GM18861 (cell line): ENCODE measurements at regions not wholly inside any gene's neighbourhood (a gene's known extent, or its start where the extent isn't known, plus 50 kb on each side); places are given as distances from the start of the nearest gene placed in this dataset.

Source experiments
- ATAC-seq: cut with Tn5 transposase; IDR thresholded peaks from one replicate; pipeline ENCODE4 v1.9.1; 2021; ENCODE audit not compliant: unreplicated experiment

DNA sequence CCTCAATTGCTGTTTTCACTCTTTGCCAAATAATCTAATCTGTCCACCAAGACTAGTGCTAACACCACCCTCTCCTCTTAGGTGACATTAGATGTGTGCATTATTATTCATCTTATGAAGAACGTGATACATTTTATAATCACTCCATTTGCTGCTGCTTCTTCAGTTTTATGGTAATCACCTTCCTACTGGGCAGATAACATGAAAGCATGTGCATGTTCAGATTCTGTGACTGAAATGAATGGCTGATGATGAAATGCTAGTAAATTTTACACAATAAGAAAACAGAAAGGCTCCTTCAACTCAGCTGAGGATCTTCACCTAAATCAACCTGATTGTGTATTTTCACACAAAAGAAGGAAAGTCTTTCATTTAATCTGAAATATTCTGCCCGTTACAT lies 577.6 kb downstream of the CSNK1G3 start:
- no peak for ATAC-seq

DNA sequence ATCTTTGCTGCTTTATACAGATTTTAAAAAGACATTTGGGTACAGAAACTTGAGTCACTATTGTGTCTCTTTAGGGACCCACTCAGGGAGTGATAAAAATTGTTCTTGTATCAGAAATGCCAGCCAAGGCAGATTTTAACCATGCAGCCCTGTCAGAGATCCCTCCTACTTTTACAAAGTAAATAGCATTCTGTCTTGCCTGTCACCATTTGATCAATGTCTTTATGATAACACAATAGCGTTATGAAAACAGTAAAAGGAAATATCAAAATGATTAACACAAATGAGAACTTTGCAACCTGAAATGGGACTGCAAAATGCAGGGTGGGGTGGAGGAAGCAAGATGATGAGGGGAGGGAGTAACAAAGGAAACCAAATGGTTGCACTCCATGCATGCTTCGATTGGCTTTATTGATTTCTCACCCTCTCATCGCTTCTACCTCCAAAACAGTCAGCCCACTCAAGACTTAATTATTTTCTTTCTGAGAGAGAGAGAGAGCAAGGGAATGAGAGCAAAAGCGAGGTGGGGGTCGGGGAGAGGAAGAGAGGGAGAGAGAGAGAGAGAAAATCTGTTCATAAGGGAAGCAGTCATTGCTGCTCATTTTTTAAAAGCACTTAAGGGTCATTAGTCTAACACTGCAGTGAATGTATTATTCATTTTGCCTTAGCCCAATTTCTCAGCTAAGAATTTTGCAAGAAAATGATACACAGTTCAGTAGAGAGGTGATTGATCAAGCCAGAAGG lies 576.5 kb downstream of the CSNK1G3 start:
- no peak for ATAC-seq

DNA sequence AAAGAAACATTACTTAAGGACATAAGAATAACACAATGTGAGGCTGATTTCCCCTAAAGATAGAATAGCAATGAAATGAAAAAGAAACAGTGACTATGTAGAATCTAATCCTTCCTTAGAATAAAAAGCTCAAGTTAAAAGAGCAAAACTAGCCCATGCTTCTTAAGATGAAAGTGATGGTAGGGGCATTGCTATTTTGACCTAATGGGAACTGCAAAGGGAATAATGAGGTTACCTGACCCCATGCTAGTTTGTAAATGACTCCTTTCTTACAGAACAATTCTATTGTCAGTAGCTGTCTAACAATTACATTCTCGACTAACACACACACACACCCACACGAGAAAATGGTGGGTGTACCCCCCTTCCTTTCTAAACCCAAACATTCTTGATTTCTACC lies 575.8 kb downstream of the CSNK1G3 start:
- no peak for ATAC-seq

DNA sequence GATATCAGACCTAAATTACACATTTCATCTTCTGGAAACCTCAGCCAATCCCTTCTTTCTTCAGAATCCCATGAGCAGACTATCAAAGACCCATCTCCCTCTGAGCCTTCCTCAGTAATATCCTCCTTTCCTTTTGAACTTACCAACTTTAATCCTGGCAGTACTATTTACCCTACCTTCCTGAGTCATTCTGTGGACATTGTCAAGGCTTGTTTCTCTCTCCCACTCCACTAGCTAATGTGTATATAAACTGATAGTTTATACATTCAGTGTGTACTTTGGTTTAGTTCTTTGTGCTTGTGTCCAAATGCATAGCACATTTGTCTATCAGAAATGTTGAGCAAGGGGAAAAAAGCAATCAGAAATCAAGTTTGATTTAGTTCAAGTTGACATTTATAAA lies 568.3 kb downstream of the CSNK1G3 start:
- ATAC-seq = no peak

DNA sequence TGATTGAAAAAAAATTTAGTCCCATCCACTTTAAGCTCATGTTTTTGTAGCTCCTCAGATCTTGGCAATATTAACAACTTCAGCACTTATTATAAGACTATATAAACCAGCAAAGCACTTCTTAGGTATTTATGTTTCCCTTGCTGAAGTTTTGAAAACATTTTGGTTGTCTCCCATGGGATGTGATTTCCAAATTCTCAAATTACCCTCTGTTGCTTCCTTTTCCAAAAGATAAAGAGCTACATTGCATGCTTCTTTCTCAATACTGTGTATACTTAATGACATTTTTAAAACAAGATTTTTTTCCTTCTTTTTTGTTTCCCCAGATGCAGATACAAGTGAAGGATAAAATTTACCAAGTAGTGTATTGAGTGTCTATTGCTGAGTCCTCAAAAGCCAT lies 567.1 kb downstream of the CSNK1G3 start:
- no peak for ATAC-seq

DNA sequence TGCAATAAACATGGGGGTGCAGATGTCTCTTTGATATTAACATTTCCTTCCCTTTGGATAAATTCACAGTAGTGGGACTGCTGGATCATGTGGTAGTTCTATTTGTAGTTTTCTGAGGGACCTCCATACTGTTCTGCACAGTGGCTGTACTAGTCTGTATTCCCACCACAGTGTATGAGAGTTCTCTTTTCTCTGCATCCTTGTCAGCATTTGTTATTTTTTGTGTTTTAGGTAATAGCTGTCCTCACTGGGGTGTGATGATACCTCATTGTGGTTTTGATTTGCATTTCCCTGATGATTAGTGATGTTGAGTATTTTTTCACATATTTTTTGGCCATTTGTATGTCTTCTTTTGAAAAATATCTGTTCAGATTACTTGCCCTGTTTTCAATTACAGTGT lies 562.5 kb downstream of the CSNK1G3 start:
- ATAC-seq = no peak

DNA sequence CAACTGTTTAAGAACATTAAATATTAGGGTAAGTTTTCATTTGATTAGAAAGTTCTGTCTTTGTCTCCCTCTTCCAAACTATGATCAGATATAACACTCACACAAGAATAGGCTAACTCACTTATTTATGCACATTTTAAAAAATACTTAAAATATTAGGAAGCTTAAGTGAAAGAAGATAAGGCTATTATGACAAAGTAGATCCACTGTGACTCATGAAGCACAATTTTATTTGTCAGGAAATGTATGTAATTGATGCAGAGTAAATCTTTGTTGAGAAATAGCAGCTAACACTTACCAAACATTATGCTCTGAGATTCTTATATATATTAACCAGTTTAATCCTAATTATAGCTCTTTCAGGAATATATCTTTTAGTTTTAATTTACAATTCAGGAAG lies 560.6 kb downstream of the CSNK1G3 start:
- ATAC-seq = no peak

DNA sequence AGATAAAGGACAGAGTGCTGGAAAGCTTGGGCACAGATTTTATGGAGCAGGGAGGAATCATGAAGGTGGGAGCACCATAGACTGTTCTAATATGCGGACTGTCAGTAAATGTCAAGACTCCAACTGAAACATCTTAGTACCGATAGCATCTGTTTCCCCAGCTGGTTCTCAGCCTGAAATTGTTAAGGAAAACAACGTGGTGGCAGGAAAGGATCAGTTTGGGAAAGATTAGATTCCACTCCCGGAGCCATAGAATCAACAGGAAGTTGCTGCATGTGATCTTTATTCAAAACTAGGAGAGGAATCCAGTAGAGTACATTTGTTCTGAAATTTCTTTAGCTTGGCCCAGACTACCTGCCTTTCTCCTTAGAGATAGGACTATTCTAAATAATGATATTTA lies 559.1 kb downstream of the CSNK1G3 start:
- no peak for ATAC-seq

DNA sequence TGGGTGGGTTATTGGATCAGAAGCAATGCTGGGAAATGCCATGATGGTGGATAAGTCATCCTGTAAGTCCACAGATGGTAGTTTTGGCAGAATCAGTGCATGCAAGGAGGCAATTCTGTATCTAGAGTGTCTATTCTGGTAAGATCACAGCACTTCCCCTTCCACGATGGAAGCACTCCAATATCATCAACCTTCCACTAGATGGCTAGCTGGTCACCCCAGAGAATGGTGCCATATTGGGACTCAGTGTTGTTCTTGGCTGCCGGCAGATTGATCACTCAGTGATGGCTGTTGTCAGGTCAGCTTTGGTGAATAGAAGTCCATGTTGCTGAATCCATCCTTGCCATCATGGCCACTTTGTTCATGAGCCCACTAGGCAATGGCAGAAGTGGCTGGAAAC lies 553.5 kb downstream of the CSNK1G3 start:
- ATAC-seq = no peak

DNA sequence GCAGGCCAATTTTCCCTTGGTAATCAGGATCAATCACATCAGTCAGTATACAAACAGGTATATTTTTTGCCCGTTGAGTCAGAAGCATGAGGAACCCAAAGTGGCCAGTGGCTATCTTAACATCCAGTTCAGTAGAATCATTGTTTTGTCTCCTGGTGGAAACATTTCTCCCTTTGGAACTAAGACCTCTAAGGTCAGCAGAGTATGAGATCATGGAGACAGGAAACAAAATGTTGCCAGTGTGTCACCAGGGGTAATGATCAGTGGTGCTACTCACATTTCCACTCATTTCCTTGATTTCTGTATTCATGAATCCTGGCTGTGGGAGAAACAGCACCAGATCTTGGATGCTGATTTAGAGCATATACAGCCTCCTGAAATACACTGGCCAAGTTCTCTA lies 553.0 kb downstream of the CSNK1G3 start:
- ATAC-seq = no peak

DNA sequence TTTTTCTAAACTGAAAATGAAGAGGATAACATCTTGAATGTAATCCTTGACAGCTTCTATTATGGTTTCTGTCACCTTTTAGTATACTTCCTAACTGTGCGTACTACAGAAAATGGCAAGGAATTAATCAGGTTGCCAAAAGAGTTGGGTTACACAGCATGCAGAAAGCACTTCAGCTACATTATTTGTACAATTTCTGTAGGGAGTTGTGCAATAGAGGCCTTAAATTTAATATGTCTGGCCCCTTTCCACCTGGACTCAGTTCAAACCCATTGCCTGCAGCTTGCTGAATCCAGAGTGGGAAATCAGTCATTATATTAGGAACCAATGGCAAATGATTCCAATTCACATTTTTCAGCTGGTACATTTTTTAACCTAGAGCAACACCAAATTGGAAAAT lies 549.7 kb downstream of the CSNK1G3 start:
- no peak for ATAC-seq

DNA sequence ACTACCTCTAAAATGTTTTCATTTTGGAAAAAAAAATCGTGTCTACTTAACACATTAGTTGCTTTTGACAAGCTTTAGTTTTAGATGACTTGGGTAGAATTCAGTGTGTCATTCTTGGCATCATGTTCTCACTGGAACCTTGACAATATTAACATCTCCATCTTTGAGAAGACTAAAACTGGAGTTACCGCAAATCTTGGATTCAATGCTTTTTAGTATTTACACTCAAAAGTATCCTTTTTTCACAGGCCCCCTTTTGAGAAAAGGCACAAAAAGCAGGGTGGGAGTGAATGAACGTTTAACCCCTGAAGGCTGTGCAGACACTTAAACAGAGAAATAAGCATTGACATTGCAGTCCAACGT lies 549.1 kb downstream of the CSNK1G3 start:
- ATAC-seq = no peak

DNA sequence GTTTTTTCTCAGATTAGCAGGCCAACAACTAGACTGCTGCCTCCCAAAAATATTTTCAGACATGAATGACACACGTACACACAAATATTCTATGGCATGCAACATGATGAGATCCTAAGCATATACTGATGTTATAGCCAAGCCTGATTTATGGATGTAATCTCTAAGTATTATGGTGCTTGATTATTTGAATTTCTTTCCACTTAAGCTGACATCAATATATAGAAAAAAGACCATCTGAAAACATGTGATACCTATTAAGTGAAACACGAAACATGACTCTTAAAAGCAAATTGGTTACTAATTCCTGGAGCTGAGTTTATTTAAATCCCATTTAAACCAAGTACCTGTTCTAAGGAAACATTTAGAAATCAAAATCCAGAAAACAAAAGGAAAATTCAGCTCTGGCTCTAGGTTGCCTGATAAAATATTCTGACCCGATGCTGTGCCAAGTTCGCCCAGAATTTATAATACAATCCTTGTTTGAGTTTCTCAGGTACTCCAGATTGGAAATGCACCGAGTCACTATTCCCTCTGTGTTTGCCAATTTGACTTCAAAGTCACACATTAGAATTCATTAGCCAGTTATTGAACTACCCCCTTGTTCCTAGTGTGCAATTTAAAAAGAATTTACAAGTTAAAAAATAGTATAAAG lies 548.6 kb downstream of the CSNK1G3 start:
- ATAC-seq = no peak

DNA sequence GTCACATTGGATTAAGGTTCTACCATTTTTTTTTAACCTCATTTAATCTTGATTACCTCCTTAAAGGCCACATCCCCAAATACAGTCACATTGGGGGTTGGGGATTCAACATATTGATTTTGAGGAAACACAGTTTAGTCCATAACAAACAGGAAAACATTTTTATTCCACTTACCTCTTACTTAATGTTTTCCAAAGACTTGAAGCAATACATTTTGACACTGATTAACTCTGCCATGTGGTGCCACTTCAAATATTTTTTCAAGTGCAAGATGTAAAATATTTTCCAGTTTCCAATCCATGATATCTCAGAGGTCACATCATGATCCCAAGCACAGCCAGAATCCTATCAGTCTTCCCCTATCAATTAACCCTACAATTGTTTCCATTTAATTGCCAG lies 548.0 kb downstream of the CSNK1G3 start:
- no peak for ATAC-seq

DNA sequence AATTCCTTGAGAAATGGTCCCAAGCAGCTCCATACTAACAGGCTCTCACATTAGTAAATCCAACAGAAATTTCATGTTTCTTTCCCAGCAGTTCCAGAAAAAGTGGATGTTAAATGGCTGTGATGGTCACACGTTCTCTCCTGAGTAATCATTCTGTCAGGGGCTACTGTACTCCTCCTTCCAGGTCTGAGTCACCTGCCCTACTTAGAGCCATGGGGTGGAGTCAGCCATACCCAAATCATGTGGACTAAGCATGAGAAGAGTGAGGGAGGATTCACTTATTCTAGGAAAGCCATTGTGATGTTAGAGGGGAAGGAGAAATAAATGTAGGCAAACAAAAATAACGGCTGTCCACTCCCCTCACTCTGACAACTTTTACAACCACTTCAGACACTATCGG lies 547.2 kb downstream of the CSNK1G3 start:
- no peak for ATAC-seq

DNA sequence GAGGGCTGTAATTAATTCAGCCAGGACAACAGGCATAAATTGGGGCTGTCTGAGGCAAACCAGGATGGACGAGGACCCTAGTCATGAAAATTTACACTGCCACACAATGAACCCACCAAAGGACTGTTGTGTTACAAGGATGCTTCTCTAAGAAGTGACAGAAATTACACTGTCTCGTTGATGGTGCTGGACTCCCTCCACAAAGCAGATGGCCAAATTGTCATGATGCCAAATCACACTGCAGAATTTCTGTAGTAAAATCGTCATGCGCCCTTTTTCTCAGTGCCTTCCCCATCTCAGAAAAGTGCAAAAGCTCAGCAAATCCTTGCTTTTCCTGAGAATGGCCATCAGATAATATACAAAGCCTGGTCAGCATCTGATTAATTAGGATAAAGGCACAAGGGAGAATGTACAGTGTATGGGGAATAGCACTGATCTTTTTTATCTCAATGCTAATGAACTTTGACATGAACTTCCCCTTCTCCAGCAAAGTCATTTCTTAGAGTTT lies 545.8 kb downstream of the CSNK1G3 start:
- ATAC-seq = no peak

DNA sequence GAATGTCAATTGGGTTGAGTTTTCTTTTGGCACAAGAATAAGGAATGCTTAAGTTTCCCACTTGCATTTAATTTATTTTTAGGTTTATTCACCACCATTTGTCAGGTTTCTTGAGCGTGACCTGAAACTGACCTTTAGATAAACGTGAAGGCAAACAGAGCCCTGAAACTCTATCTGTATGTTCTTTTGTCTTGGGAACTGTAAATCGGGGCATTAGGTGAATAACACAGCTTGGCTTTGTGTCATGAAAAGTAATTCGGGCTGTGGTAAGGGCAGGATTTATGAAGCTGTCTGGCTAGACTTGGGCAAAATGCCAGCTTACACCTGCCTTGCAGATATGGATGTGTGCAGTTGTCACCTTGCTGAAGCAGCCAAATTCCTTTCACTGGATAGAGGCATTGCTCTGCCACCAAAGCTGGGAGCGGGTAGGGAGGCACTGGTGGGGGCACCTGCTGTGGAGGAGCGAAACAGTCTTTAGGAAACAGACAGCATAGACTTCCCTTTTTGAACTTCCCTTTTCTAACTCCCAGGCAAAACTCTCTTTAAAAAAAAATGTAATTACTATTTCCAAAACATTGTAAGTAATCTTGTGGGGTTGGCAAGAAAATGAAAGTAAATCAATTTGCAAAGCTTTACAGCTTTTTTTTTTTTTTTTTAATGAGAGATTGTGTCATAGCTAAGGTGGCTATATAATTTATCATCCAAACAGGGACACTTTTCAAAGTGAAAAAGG lies 545.2 kb downstream of the CSNK1G3 start:
- peak; percentile 55 for ATAC-seq

DNA sequence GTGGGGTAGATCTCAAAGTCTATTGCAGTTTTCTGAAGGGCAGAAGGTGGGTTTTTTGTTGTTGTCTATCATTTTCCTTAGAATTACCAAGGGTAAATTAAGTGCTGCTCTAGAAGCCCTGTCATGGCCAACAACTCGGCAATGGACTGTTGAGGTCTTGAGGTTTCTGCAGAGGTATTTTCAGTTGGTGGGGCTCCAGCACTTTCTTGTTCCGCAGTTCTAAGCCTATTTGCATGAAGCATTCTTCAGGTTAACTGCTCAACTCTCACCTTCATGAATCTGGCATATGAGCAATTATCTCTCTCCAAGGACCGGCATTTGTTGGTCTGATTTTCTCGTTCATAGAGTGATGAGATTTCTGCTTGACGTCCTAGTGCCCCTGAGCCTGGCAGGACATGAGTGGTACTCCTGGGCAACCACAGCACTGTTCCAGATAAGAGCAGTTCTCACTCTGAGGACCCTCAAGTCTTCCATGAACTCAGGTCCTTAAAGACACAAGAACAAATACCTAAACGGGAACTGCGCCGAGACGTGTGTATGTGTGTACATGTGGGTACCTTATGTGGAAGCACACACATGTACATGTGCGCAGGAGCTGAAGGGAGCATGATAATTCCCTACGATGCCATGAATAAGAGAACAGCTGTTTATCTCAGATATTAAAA lies 544.5 kb downstream of the CSNK1G3 start:
- peak; percentile 56 for ATAC-seq

DNA sequence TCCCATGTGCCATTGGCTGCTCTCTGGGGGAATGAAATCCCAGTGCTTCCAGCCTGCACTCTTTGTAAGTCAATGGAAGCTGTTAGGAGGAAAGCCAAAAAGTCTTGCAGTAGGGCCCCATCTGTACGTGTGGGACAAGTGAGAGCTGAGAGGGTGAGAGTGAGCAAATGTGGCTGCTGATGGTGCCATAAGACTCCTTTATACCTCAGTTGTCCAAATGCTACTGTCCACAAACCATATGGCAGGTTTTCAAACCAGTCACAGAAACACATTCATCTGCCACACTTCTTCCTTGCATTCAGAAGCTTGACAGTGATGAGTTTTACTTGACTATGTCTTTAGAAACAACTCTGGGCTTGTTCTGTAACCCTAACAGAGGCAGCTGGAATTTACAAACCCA lies 543.8 kb downstream of the CSNK1G3 start:
- no peak for ATAC-seq

DNA sequence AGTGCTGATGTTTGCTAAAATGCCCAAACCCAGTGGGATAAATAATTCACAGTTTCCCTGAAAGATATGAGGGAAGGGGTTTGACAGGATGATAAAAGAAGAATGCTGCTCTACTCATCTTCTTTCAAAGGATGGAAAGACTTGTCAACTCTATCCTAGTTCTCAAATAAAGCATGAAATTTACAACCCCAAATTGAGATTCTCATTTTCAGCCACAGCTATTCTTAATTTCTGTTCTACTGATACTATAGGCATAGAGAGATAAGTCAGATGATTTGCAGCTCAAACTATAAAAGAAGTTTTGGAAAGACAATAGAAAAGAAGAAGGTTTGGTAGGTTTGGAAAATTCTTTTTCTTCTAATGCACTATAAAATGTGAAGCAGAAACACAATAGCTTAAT lies 542.6 kb downstream of the CSNK1G3 start:
- ATAC-seq = no peak

DNA sequence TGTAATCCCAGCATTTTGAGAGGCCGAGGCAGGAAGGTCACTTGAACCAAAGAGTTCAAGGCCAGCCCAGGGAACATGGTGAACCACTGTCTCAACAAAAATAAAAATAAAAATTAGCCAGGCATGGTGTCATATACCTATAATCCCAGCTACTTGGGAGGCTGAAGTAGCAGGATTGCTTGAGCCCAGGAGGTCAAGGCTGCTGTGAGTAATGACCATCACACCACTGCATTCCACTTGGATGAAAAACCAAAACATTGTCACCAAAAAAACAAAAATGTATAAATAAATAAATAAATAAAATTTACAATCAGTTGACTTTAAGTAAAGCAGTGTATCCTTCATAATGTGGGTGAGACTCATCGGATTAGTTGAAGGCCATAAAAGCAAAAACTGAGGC lies 541.4 kb downstream of the CSNK1G3 start:
- ATAC-seq = no peak

DNA sequence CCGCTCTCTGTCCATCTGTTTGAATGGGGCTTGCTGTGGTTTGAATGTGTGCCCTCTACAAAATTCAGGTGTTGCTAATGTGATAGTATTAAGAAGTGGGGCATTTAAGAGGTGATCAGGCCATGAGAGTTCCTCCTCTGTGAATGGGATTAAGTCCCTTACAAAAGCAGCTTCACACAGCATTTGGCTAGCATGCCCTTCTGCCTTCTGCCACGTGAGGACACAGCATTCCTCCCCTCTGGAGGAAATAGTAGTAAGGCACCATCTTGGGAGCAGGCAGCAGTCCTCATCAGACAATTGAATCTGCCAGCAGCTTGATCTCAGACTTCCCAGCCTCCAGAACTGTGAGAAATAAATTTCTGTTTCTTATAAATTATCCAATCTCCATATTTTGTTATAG lies 540.2 kb downstream of the CSNK1G3 start:
- no peak for ATAC-seq
